ENCODE measurements at regions not wholly inside any gene's neighbourhood (a gene's known extent, or its start where the extent isn't known, plus 50 kb on each side); places are given as distances from the start of the nearest gene placed in this dataset.

GRCh38 chr11:64499261-64500004 is 56.3 kb upstream of the SLC22A11 start:
- no peaks in the 10 kb centered on the region for H3K9me2 ChIP-seq (replicated peaks; ENCODE audit: control insufficient read depth, low read length)
- no peaks in the 10 kb centered on the region for H3K79me2 ChIP-seq (ENCODE audit: control insufficient read depth, low read length)
- no peak overlapping the region for H3K4me2 ChIP-seq (ENCODE audit: low read length)
- TF ChIP-seq EZH2phosphoT487 (IDR thresholded peaks at IDR 0.05; ENCODE audit: borderline replicate concordance, low read length) (no peak), CTCF (IDR thresholded peaks at IDR 0.05; ENCODE audit: low read depth, low read length, poor library complexity, severe bottlenecking) (no peak)
- no peak overlapping the region for H3K4me3 ChIP-seq (ENCODE audit: low read length)
- H3F3A ChIP-seq (ENCODE audit: control insufficient read depth, insufficient read depth) = no peaks in the 10 kb centered on the region
- H3K27me3 ChIP-seq (ENCODE audit: control insufficient read depth, low read length) = peaks cover 2% of the 10 kb centered on the region; the same call in 1 of the 2 replicates
- no peaks in the 10 kb centered on the region for H3K9me3 ChIP-seq (ENCODE audit: control insufficient read depth, insufficient read depth, low read length)
- H4K20me1 ChIP-seq (ENCODE audit: control insufficient read depth, insufficient read depth, low read depth, low read length) = no peaks in the 10 kb centered on the region
- no peaks in the 10 kb centered on the region for H3K36me3 ChIP-seq (ENCODE audit: control insufficient read depth, low read length)
- no peaks in the 10 kb centered on the region for H3K4me1 ChIP-seq (ENCODE audit: control insufficient read depth, low read length)
- H3K27ac ChIP-seq (ENCODE audit: low read depth, low read length) = no peak overlapping the region

GRCh38 chr11:64500176-64501013 is 55.3 kb upstream of the SLC22A11 start:
- Histone ChIP-seq H3K27ac (ENCODE audit: low read depth, low read length) (no peak overlapping the region), H4K20me1 (ENCODE audit: control insufficient read depth, insufficient read depth, low read depth, low read length) (no peaks in the 10 kb centered on the region), H3F3A (ENCODE audit: control insufficient read depth, insufficient read depth) (no peaks in the 10 kb centered on the region), H3K4me1 (ENCODE audit: control insufficient read depth, low read length) (no peaks in the 10 kb centered on the region), H3K4me3 (ENCODE audit: low read length) (no peak overlapping the region), H3K36me3 (ENCODE audit: control insufficient read depth, low read length) (no peaks in the 10 kb centered on the region), H3K4me2 (ENCODE audit: low read length) (no peak overlapping the region), H3K27me3 (ENCODE audit: control insufficient read depth, low read length) (peaks cover 5% of the 10 kb centered on the region; the same call in 1 of the 2 replicates), H3K9me3 (ENCODE audit: control insufficient read depth, insufficient read depth, low read length) (no peaks in the 10 kb centered on the region), H3K9me2 (replicated peaks; ENCODE audit: control insufficient read depth, low read length) (no peaks in the 10 kb centered on the region), H3K79me2 (ENCODE audit: control insufficient read depth, low read length) (no peaks in the 10 kb centered on the region)
- no peak for TF ChIP-seq CTCF (IDR thresholded peaks at IDR 0.05; ENCODE audit: low read depth, low read length, poor library complexity, severe bottlenecking)
- no peak for TF ChIP-seq EZH2phosphoT487 (IDR thresholded peaks at IDR 0.05; ENCODE audit: borderline replicate concordance, low read length)

- no peaks in the 10 kb centered on the region for H3K9me2 ChIP-seq (replicated peaks; ENCODE audit: control insufficient read depth, low read length)
- no peak overlapping the region for H3K4me2 ChIP-seq (ENCODE audit: low read length)
- no peaks in the 10 kb centered on the region for H3K36me3 ChIP-seq (ENCODE audit: control insufficient read depth, low read length)
- TF ChIP-seq CTCF (IDR thresholded peaks at IDR 0.05; ENCODE audit: low read depth, low read length, poor library complexity, severe bottlenecking) = no peak
- TF ChIP-seq EZH2phosphoT487 (IDR thresholded peaks at IDR 0.05; ENCODE audit: borderline replicate concordance, low read length) = no peak
- peaks cover 5% of the 10 kb centered on the region; the same call in 1 of the 2 replicates for H3K27me3 ChIP-seq (ENCODE audit: control insufficient read depth, low read length)
- no peaks in the 10 kb centered on the region for H3K79me2 ChIP-seq (ENCODE audit: control insufficient read depth, low read length)
- H3K4me1 ChIP-seq (ENCODE audit: control insufficient read depth, low read length) = no peaks in the 10 kb centered on the region
- no peaks in the 10 kb centered on the region for H3F3A ChIP-seq (ENCODE audit: control insufficient read depth, insufficient read depth)
- H3K9me3 ChIP-seq (ENCODE audit: control insufficient read depth, insufficient read depth, low read length) = no peaks in the 10 kb centered on the region
- H3K27ac ChIP-seq (ENCODE audit: low read depth, low read length) = no peak overlapping the region
- H3K4me3 ChIP-seq (ENCODE audit: low read length) = no peak overlapping the region
- no peaks in the 10 kb centered on the region for H4K20me1 ChIP-seq (ENCODE audit: control insufficient read depth, insufficient read depth, low read depth, low read length)
Measured at GRCh38 chr11:64501500-64502427, 54.0 kb upstream of the SLC22A11 start.

Measured in DOHH2 (cell line).